Nephron progenitor cell (in vitro differentiated cells): ENCODE measurements at regions not wholly inside any gene's neighbourhood (a gene's known extent, or its start where the extent isn't known, plus 50 kb on each side); places are given as distances from the start of the nearest gene placed in this dataset.

Experiments used
- DNase-seq: peaks from one replicate; pipeline ENCODE4 v3.0.0; 2021
- H3K27ac Mint-ChIP-seq: 2 replicates; pipeline ENCODE4 v1.8.0; 2021; ENCODE audit warnings: mild to moderate bottlenecking, moderate library complexity, mixed read lengths
- H3K27me3 Mint-ChIP-seq: 2 replicates; pipeline ENCODE4 v1.8.0; 2021; ENCODE audit warnings: mild to moderate bottlenecking, low read depth, mixed read lengths; ENCODE audit not compliant: poor library complexity
- H3K36me3 Mint-ChIP-seq: 2 replicates; pipeline ENCODE4 v1.8.0; 2021; ENCODE audit warnings: low read depth, mixed read lengths
- H3K4me1 Mint-ChIP-seq: 2 replicates; pipeline ENCODE4 v1.8.0; 2021; ENCODE audit warnings: mixed read lengths
- H3K4me3 Mint-ChIP-seq: 2 replicates; pipeline ENCODE4 v1.8.0; 2021; ENCODE audit warnings: mild to moderate bottlenecking, moderate library complexity, mixed read lengths
- H3K9me3 Mint-ChIP-seq: 2 replicates; pipeline ENCODE4 v1.8.0; 2021; ENCODE audit warnings: mild to moderate bottlenecking, moderate library complexity, mixed read lengths
- TF ChIP-seq, protein P1 (sequence below): fragments of 200-600 bp; sonication (generic); IDR thresholded peaks from 2 replicates; pipeline ENCODE4 v1.5.0; 2021; ENCODE audit warnings: antibody characterized with exemption

DNA sequence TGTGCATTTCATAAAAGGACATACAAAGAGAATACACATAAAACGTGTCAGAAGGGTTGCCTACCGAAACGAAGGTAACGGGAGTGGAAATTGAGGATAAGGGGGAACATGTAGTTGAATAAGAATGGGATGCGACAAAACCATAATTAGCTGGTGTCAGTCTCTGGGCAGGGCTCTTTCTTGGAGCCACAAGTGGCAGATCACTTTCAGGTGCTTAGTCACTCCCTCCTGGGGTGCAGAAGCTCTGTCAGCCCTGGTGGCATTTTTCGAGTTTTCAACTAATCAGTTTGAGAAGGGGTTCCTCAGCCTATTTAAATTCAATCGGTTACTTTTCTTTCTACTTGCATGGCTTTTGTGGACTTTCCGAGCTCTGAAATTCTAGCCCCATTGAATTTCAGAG lies 133.9 kb upstream of the IGSF21 start:
- Mint-ChIP-seq H3K4me3 (no peak overlapping the region), H3K4me1 (no peaks in the 10 kb centered on the region), H3K9me3 (no peaks in the 10 kb centered on the region), H3K27ac (peak overlapping the region; percentile 36), H3K36me3 (no peaks in the 10 kb centered on the region), H3K27me3 (peaks cover 32% of the 10 kb centered on the region)
- TF ChIP-seq, protein P1, sequence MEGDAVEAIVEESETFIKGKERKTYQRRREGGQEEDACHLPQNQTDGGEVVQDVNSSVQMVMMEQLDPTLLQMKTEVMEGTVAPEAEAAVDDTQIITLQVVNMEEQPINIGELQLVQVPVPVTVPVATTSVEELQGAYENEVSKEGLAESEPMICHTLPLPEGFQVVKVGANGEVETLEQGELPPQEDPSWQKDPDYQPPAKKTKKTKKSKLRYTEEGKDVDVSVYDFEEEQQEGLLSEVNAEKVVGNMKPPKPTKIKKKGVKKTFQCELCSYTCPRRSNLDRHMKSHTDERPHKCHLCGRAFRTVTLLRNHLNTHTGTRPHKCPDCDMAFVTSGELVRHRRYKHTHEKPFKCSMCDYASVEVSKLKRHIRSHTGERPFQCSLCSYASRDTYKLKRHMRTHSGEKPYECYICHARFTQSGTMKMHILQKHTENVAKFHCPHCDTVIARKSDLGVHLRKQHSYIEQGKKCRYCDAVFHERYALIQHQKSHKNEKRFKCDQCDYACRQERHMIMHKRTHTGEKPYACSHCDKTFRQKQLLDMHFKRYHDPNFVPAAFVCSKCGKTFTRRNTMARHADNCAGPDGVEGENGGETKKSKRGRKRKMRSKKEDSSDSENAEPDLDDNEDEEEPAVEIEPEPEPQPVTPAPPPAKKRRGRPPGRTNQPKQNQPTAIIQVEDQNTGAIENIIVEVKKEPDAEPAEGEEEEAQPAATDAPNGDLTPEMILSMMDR, result no peak
- no peak for DNase-seq

DNA sequence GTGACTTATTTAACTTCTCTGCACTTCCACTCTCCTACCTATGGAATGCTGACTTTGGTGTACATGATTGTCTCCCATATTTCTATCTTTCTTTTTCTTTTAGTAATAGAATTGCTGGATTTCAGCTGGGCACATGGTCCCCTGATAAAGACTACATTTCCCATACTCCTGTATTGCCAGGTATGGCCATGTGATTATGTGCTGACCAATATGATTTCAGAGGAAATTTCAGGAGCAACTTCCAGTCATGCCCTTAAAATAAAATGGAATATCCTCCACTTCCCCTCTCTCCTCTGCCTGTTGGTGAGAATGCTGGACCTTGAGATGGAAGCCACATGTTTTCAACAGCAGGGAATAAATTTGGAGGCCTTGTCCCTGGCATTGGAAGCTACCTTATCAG lies 130.7 kb upstream of the IGSF21 start:
- no peak for DNase-seq
- H3K9me3 Mint-ChIP-seq, result no peaks in the 10 kb centered on the region
- no peaks in the 10 kb centered on the region for H3K36me3 Mint-ChIP-seq
- TF ChIP-seq, protein P1, result no peak
- H3K4me3 Mint-ChIP-seq, result no peak overlapping the region
- no peak overlapping the region for H3K27ac Mint-ChIP-seq
- H3K4me1 Mint-ChIP-seq, result no peaks in the 10 kb centered on the region
- H3K27me3 Mint-ChIP-seq, result peaks cover 29% of the 10 kb centered on the region

DNA sequence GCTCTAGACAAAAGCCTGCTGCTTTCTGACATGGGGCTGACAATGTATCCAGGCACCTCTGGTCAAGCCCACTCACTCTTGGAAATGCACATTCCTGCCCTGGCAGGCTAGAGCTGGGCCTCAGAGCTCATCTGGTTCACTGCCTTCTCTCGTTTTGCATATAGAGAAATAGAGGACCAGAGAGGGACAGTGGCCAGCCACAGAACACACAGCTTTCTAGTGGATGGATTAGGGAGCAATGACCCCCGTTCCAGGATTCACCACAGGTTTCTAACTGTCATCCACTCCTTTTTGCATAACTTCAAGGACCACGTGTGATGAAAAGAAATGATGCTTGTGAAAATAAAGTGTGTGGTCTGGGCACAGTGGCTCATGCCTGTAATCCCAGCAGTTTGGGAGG lies 129.6 kb upstream of the IGSF21 start:
- no peak overlapping the region for H3K4me3 Mint-ChIP-seq
- H3K27me3 Mint-ChIP-seq, result peaks cover 35% of the 10 kb centered on the region
- TF ChIP-seq, protein P1, result no peak
- DNase-seq, result no peak
- H3K9me3 Mint-ChIP-seq, result no peaks in the 10 kb centered on the region
- H3K36me3 Mint-ChIP-seq, result no peaks in the 10 kb centered on the region
- no peak overlapping the region for H3K27ac Mint-ChIP-seq
- H3K4me1 Mint-ChIP-seq, result no peaks in the 10 kb centered on the region

DNA sequence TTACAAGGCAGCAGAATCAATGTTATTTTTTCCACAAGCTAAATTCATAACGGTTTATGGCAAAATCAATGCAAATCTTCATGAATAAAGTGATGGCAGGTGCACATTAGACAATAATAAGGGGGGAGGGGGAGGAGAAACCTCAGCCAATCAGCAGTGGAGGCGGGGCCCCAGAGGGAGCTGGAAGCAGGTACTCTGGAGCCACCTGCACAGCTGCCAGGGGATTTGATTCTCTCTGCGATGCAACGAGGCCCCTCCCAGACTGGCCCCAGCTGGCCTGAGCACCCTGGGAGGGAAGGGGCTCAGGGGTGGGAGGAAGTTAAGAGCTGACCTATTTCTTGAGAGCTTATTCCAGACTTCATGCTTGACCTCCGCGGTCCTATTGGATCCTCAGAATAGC lies 127.8 kb upstream of the IGSF21 start:
- H3K9me3 Mint-ChIP-seq, result no peaks in the 10 kb centered on the region
- DNase-seq, result no peak
- no peak overlapping the region for H3K4me3 Mint-ChIP-seq
- no peaks in the 10 kb centered on the region for H3K4me1 Mint-ChIP-seq
- TF ChIP-seq, protein P1, result no peak
- no peak overlapping the region for H3K27ac Mint-ChIP-seq
- no peaks in the 10 kb centered on the region for H3K36me3 Mint-ChIP-seq
- H3K27me3 Mint-ChIP-seq, result peaks cover 29% of the 10 kb centered on the region

DNA sequence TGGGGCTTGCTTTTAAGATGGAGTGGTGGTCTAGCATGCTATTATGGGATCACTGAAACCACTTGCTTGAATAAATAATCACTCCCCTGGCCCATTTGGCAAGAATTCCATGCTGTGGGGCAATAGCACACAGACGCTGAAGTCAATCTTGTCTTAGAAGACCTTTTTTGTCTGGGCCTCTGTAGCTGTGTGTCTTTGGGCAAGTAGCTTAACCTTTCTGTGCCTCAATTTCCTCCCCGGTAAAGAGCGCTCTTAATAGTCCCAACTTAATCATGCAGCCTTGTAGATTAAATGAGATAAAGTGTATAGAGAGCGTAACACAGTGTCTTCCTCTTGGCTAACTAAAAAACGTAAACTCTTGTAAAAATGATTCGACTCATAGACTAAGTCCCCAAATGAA lies 125.4 kb upstream of the IGSF21 start:
- Mint-ChIP-seq H3K4me3 (no peak overlapping the region), H3K27me3 (peaks cover 22% of the 10 kb centered on the region), H3K4me1 (no peaks in the 10 kb centered on the region), H3K9me3 (no peaks in the 10 kb centered on the region), H3K36me3 (no peaks in the 10 kb centered on the region), H3K27ac (no peak overlapping the region)
- no peak for DNase-seq
- TF ChIP-seq, protein P1, result no peak

DNA sequence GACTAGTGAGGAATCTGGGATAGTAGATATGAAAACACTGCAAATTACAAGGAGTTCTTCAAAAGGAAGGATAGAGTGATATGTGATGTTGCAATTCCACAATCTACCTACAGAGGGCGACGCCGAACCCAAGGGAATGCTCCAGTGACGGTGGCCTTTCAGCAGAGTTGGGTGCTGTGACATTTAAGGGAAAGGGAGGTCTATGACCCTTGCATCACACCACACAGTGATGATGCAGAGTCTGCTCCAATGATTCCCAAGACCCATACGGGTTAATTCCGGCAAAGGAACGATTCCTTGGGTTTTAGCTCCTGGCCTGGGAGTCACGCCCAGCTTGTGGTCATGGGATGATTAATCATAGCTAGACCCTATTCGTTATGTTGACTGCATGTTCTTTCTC lies 123.0 kb upstream of the IGSF21 start:
- H3K27me3 Mint-ChIP-seq, result peaks cover 37% of the 10 kb centered on the region
- no peak overlapping the region for H3K4me3 Mint-ChIP-seq
- H3K36me3 Mint-ChIP-seq, result no peaks in the 10 kb centered on the region
- no peaks in the 10 kb centered on the region for H3K9me3 Mint-ChIP-seq
- H3K27ac Mint-ChIP-seq, result no peak overlapping the region
- TF ChIP-seq, protein P1, result peak; percentile 84
- H3K4me1 Mint-ChIP-seq, result no peaks in the 10 kb centered on the region
- peak; percentile 64 for DNase-seq
